NCI-H128 (cell line): ENCODE measurements at regions not wholly inside any gene's neighbourhood (a gene's known extent, or its start where the extent isn't known, plus 50 kb on each side); places are given as distances from the start of the nearest gene placed in this dataset.

Experiments
- DNase-seq: peaks from one replicate; lab custom pipeline; 2025; ENCODE audit not compliant: unreplicated experiment; lab: John Stamatoyannopoulos, UW

DNA sequence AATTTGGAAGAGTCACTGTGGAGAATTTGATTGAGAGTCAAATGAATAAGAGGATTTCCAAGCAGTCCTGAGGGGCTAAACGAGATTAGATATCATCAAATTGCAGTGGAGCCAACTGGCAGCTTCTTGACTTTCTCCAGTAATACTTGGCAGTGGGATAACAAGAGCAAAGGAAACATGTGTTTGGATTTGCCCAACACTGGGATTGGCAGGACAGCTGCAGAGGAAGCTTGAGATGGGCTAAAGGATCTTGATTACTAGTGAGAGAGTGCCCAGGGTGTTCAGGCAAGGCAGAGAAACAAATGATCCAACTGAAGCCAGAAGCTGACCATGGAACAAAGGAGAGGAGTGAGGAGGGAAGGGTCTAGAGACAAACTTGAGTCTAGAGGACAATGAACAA is 356.0 kb upstream of the ISL1 start:
- DNase-seq: no peak

GRCh38 chr5:51028394-51028793 is 354.9 kb upstream of the ISL1 start:
- DNase-seq: no peak

DNA sequence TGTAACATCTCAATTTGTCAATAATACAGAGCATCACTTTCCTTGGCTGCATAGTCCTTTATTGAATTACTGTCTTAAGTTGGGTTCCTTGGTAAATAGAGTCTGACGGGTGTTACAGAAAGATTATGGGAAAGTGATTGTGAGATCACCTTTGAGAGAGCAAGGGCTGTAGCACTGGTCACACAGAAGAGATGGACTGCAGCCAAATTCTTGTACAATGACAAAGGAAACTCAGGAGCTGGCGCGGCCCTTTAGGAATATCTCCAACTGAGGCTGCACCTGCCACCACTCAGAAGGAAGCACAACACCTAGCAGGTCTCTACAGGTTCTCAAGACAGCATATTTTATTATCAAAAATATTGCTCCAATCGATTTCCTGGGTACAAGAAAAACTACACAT is 350.0 kb upstream of the ISL1 start:
- DNase-seq: no peak

GRCh38 chr5:51034222-51034901 is 348.9 kb upstream of the ISL1 start:
- DNase-seq: no peak

- no peak for DNase-seq
These were observed 343.6 kb upstream of the ISL1 start for GRCh38 chr5:51039424-51040329.

GRCh38 chr5:51043745-51044144 is 339.5 kb upstream of the ISL1 start:
- no peak for DNase-seq

- no peak for DNase-seq
These were observed 335.9 kb upstream of the ISL1 start for GRCh38 chr5:51047369-51047768.

GRCh38 chr5:51053361-51053760 is 329.9 kb upstream of the ISL1 start:
- DNase-seq: no peak

DNA sequence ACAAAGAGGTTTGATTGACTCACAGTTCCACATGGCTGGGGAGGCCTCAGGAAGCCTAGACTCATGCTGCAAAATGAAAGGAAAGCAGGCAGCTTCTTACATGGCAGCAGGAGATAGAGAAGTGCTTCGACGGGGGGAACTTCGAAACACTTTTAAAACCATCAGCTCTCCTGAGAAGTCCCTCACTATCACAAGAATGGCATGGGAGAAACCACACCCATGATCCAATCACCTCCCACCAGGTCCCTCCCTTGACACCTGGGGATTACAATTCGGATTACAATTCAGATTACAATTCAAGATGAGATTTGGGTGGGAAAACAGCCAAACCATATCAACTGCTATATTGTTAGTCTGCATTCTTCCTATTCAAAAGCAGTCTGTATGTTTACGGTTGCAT is 322.3 kb upstream of the ISL1 start:
- DNase-seq: no peak

GRCh38 chr5:51072937-51073336 is 310.3 kb upstream of the ISL1 start:
- DNase-seq: no peak

- DNase-seq: no peak
These were observed 300.5 kb upstream of the ISL1 start for GRCh38 chr5:51082741-51083140.

DNA sequence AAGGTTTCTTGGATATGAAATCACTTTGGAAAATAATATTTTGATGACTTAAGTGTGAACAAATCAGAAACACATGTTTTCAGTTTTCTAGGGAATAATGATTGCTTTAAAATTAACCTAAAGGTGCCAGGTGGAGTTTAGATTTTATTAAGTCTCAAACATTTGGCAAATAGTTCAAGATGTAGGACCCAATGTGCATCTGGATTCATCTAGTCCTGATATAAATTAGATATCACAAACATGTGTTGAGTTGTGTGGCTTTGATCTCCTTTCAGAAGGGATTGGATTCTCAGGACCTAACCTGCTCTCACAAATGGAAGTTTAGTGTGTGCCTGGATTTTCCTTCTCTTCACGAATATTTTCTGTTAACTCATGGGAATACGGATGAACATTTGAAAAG is 291.4 kb upstream of the ISL1 start:
- no peak for DNase-seq

DNA sequence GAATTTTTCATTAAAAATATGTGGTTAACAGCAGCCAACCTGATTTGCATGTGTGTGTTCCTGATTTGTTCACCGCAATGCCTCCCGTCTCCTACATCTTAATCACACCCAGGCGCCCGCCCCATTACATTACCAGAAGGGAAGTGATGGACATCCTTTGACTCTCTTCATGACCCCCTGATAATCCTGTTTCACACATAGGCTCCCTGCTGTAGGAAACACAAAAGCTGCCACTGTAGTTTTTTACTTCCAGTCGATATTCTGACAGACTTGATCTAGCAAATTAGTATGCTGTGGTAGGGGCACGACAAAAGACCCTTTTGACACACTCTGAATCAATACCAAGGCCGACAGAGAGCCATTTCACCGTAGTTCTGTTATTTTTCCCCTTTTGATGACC is 287.8 kb upstream of the ISL1 start:
- no peak for DNase-seq

- no peak for DNase-seq
These were observed 286.4 kb upstream of the ISL1 start for GRCh38 chr5:51096859-51097258.

- no peak for DNase-seq
These were observed 283.9 kb upstream of the ISL1 start for GRCh38 chr5:51099173-51099853.

- DNase-seq: no peak
These were observed 278.7 kb upstream of the ISL1 start for GRCh38 chr5:51104556-51104955.

DNA sequence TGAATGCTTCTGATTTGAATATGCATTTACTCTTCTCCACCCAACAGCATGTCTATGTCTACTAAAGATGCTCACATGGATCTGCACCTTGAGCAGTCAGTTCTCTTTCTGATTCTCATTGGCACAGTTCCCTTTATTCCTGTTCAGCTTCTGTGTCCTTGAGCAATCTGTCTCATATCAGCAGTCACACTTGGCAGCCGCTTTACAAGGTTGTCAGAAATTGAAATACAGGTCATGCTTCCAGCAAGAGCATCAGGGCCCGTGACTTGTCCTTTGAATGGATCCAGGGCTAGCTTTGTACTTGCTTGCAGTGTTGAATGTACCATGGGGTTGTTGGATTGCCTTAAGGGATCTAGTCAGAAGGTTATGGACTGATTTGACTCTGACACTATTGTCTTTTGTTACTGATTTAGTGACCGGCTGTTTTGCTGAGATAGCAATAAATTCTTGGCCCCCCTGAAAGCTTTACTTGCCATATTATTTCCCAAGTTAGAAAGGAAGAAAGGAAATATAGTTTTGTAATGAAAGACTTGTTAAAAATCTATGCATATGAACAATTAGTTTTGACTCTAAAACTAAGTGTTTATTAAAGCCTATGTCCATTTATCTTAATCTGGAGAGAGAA is 273.4 kb upstream of the ISL1 start:
- no peak for DNase-seq

DNA sequence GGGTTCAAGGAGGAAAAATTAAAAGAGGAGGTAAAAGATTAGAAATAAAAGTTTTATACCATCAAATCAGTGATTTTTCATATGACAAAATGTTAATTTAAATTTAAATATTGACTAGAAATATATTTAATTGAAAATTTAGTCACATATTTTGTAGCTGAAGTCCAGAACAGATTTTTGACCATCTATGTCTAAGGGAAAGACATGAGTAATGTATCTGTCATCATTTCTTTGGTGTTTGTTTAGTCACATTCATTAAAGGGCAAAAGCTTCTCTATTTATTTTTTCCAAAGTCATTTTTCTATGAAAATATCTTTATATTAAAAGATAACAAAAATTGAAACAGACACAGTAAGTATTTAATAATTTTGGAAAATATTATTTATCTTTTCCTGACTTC is 252.0 kb upstream of the ISL1 start:
- DNase-seq: no peak

GRCh38 chr5:51138164-51138563 is 245.1 kb upstream of the ISL1 start:
- no peak for DNase-seq

DNA sequence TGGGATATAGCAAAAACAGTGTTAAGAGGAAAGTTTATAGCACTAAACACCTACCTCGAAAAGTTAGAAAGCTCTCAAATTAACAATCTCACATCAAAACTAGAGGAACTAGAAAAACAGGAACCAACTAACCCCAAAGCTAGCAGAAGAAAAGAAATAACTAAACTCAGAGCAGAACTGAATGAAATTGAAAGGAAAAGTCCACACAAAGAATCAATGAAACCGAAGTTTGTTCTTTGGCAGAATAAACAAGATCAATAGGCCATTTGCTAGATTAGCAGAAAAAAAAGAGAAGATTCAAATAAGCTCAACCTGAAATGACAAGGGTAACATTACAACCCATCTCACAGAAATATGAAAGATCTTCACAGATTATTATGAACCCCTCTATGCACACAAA is 234.8 kb upstream of the ISL1 start:
- DNase-seq: no peak

- no peak for DNase-seq
These were observed 227.0 kb upstream of the ISL1 start for GRCh38 chr5:51156222-51156621.

DNA sequence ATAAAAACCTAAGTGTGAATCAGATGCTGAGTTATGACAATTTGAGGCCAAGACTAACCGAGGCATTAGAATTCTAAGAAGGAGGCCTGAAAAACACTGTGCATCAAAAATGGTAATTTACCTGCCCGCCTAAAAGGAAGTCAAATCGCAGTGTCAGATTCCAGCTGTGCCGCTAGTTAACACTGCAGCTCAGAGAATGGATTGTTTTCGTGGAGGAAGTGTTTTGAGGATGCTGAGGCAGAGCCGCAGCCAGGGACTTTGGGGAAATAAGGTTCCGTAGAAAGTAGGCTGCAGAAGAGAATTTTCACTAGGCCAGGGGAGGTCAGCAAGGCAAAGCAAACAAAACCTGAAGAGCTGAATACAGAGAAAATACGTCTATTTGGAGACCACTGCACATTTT is 226.4 kb upstream of the ISL1 start:
- no peak for DNase-seq
